ENCODE measurements at regions not wholly inside any gene's neighbourhood (a gene's known extent, or its start where the extent isn't known, plus 50 kb on each side); places are given as distances from the start of the nearest gene placed in this dataset.

- peaks cover 0 to 18% (median 9%) of the 10 kb centered on the region in 4 donors for H3K4me1 ChIP-seq
- TF ChIP-seq EP300 (IDR thresholded peaks at IDR 0.05) = no peak
- TF ChIP-seq CTCF (IDR thresholded peaks at IDR 0.05) = no peak
- no peak for TF ChIP-seq POLR2A (IDR thresholded peaks at IDR 0.05)
- no peaks in the 10 kb centered on the region for H3K27me3 ChIP-seq
- WGBS, 2 donors = 65 to 74% methylated on average over 10 of the region's 10 CpGs
- H3K36me3 ChIP-seq = no peaks in the 10 kb centered on the region
- no peak overlapping the region for H3K4me3 ChIP-seq
- peaks cover 0 to 11% (median 0%) of the 10 kb centered on the region in 4 donors for H3K9me3 ChIP-seq
- DNase-seq (ENCODE audit: low spot score in 2 of 2) = no peak
- H3K27ac ChIP-seq = peak overlapping the region in 1 of 4 donors; percentile 34
These were observed 205.1 kb downstream of the AUH start for GRCh38 chr9:91156451-91157234.

DNA sequence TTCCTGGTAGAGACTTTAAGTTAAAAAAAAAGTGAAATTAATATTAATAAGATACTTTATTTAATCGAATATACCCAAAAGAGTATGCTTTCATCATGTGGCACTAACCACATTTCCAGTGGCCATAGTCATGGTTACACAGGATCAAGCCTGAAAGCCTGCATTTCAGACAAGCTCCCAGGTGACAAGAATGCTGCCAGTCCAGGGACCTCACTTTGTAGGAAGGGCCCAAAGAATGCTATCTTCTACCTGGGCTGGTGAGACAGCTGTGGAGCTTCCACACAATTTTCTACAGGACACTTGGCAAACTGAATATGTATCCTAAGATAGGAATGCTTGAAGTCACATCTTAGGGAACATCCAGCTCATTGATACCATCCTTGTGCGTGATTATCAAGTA, 203.8 kb downstream of the AUH start:
- WGBS, 2 donors = 93 to 96% methylated on average over 2 of the region's 2 CpGs
- TF ChIP-seq EP300 (IDR thresholded peaks at IDR 0.05) = no peak
- TF ChIP-seq POLR2A (IDR thresholded peaks at IDR 0.05) = no peak
- TF ChIP-seq CTCF (IDR thresholded peaks at IDR 0.05) = no peak
- Histone ChIP-seq H3K4me3 (no peak overlapping the region), H3K27me3 (no peaks in the 10 kb centered on the region), H3K4me1 (peaks cover 0 to 17% (median 8%) of the 10 kb centered on the region in 4 donors), H3K36me3 (peaks cover 0 to 5% (median 0%) of the 10 kb centered on the region in 3 donors), H3K27ac (no peak overlapping the region), H3K9me3 (peaks cover 0 to 11% (median 0%) of the 10 kb centered on the region in 4 donors)
- no peak for DNase-seq (ENCODE audit: low spot score in 2 of 2)

DNA sequence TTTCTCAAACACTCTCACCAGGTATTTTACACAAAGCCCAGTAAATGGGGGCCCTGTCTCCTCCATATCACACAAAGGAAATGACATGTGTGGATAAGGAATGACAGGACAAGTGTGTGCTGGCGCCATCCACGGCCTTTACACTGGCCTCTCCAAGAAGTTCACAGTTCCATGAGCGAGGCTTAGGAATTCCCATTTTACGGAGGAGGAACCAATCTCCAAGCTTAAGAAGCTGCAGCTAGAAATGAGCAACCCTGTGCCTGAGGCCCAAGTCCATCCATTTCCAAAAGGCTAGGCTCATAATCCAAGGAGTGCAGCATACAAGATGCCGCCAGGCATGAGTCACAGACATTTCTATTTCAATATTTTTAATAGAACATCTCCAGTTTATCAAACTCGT, 203.4 kb downstream of the AUH start:
- no peak for DNase-seq (ENCODE audit: low spot score in 2 of 2)
- H3K27me3 ChIP-seq = no peaks in the 10 kb centered on the region
- no peak overlapping the region for H3K4me3 ChIP-seq
- no peak overlapping the region for H3K27ac ChIP-seq
- TF ChIP-seq POLR2A (IDR thresholded peaks at IDR 0.05) (no peak), EP300 (IDR thresholded peaks at IDR 0.05) (no peak), CTCF (IDR thresholded peaks at IDR 0.05) (no peak)
- WGBS, 2 donors = 78 to 81% methylated on average over 6 of the region's 6 CpGs
- peaks cover 0 to 11% (median 0%) of the 10 kb centered on the region in 4 donors for H3K9me3 ChIP-seq
- peaks cover 0 to 17% (median 8%) of the 10 kb centered on the region in 4 donors for H3K4me1 ChIP-seq
- peaks cover 0 to 9% (median 0%) of the 10 kb centered on the region in 3 donors for H3K36me3 ChIP-seq

DNA sequence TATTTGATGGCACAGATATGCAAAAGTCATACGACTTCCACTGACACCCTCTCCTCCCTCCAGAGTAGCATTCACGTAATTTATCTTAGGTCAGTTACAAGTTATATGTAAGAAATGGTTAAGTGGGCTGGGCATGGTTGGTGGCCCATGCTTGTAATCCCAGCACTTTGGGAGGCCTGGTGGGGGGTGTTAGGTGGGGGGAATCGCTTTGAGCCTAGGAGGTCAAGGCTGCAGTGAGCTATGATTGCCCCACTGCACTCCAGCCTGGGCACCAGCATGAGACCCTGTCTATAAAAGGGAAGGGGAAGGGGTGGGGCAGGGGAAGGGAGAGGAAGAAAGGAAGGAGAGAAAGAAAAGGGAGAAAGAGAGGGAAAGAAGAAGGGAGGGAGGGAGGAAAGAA, 202.8 kb downstream of the AUH start:
- H3K4me3 ChIP-seq = no peak overlapping the region
- H3K27me3 ChIP-seq = no peaks in the 10 kb centered on the region
- H3K36me3 ChIP-seq = peaks cover 0 to 15% (median 0%) of the 10 kb centered on the region in 3 donors
- H3K27ac ChIP-seq = peak overlapping the region in 2 of 4 donors; percentile 73 to 85
- peaks cover 0 to 11% (median 0%) of the 10 kb centered on the region in 4 donors for H3K9me3 ChIP-seq
- peaks cover 0 to 17% (median 8%) of the 10 kb centered on the region in 4 donors for H3K4me1 ChIP-seq
- DNase-seq (ENCODE audit: low spot score in 2 of 2) = no peak
- WGBS, 2 donors = 90 to 91% methylated on average over 3 of the region's 3 CpGs
- TF ChIP-seq CTCF (IDR thresholded peaks at IDR 0.05) (no peak), POLR2A (IDR thresholded peaks at IDR 0.05) (no peak), EP300 (IDR thresholded peaks at IDR 0.05) (no peak)

GRCh38 chr9:91159664-91160121, 202.0 kb downstream of the AUH start:
- DNase-seq (ENCODE audit: low spot score in 2 of 2) = peak in 1 of 2 donors; percentile 52
- H3K4me1 ChIP-seq = peaks cover 0 to 17% (median 10%) of the 10 kb centered on the region in 4 donors
- TF ChIP-seq EP300 (IDR thresholded peaks at IDR 0.05) = peak in 1 of 2 donors; percentile 54
- TF ChIP-seq POLR2A (IDR thresholded peaks at IDR 0.05) = no peak
- peaks cover 0 to 10% (median 0%) of the 10 kb centered on the region in 4 donors for H3K9me3 ChIP-seq
- H3K4me3 ChIP-seq = peak overlapping the region; percentile 18 to 33 (median 24)
- WGBS, 2 donors = 39 to 43% methylated on average over 19 to 26 of the region's 27 CpGs
- peaks cover 0 to 18% (median 0%) of the 10 kb centered on the region in 3 donors for H3K36me3 ChIP-seq
- peak overlapping the region; percentile 22 to 85 (median 78) for H3K27ac ChIP-seq
- no peaks in the 10 kb centered on the region for H3K27me3 ChIP-seq
